Coronary artery (tissue), 2 donors: ENCODE measurements at regions not wholly inside any gene's neighbourhood (a gene's known extent, or its start where the extent isn't known, plus 50 kb on each side); places are given as distances from the start of the nearest gene placed in this dataset.

Experiments
- DNase-seq: peaks from one replicate; pipeline ENCODE4 v3.0.0-alpha.2; 2017; ENCODE audit warnings: low spot score
- H3K27ac ChIP-seq, 2 donors: fragments of 200-600 bp; sonication (generic); one replicate each; pipeline ENCODE4 v1.5.1; 2016 to 2019
- H3K4me3 ChIP-seq: fragments of 200-600 bp; sonication (generic); 2 replicates; pipeline ENCODE4 v1.5.1; 2016; ENCODE audit warnings: mild to moderate bottlenecking, moderate library complexity
- TF ChIP-seq, protein P1 (sequence below): fragments of 200-600 bp; sonication (generic); IDR thresholded peaks from one replicate; pipeline ENCODE4 v1.5.1; 2019; ENCODE audit warnings: antibody characterized with exemption

DNA sequence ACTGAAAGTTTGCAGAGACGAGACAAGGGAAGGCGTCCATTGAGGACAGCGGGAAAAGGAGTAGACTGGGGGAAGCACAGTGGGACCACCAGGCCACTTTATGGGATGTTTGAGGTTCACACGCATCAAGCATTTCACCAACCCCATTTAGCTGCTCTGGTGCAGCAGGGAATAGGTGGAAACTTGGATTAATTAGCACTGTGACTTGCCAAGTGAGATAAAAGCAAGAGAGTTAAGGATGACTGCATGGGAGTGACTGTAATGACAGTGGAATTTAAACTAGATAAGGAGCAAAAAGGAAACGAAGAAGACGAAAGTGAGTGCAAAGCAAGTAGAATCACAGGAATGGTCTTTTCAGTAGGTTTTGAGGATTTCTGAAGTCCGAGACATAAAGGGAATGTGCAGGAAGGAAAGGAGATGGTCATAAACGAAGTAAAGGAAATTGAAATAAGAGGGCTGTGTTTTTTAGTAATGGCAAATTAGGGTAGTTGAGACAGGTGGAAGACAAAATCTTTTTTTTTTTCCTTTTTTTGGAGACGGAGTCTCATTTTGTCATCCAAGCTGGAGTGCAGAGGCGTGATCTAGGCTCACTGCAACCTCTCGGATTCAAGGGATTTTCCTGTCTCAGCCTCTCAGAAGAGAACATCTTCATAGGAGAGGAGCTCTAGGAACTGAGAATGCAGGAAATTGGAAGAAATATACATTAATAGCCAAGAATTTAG, 119.0 kb upstream of the MAP9 start:
- no peak for DNase-seq
- TF ChIP-seq, protein P1, sequence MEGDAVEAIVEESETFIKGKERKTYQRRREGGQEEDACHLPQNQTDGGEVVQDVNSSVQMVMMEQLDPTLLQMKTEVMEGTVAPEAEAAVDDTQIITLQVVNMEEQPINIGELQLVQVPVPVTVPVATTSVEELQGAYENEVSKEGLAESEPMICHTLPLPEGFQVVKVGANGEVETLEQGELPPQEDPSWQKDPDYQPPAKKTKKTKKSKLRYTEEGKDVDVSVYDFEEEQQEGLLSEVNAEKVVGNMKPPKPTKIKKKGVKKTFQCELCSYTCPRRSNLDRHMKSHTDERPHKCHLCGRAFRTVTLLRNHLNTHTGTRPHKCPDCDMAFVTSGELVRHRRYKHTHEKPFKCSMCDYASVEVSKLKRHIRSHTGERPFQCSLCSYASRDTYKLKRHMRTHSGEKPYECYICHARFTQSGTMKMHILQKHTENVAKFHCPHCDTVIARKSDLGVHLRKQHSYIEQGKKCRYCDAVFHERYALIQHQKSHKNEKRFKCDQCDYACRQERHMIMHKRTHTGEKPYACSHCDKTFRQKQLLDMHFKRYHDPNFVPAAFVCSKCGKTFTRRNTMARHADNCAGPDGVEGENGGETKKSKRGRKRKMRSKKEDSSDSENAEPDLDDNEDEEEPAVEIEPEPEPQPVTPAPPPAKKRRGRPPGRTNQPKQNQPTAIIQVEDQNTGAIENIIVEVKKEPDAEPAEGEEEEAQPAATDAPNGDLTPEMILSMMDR, result no peak
- no peak overlapping the region for H3K27ac ChIP-seq
- peak overlapping the region; percentile 23 for H3K4me3 ChIP-seq

DNA sequence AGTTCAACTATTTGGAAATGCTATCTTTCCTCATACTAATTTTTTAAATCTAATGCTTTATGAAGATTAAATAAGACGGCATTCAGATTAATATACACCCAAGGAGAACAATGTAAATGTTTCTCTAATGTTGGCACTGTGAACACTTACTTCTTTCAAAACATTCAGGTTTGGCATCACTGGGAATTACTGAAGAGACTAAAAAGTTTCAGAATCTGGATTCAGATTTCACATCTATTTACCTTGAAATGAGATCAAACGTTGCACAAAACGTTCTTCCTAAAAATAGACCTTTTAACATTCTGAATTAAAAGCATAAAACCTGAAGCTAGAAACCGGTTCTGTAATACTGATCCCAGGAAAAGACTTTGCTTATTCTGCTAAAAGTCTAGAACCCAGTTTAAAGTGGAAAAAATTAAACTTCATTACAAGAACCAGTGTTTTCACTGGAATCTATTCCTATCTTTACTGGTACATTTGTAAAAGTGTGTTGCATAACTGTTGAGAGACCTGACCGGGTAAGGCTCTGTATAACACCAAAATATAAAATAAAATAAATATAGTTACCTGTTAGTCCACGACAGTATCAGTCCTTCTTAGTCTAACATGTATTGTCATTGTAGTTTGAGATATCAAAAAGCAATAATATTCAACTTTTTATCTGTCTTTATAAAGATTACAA, 117.4 kb upstream of the MAP9 start:
- DNase-seq, result no peak
- no peak overlapping the region for H3K4me3 ChIP-seq
- no peak overlapping the region for H3K27ac ChIP-seq
- TF ChIP-seq, protein P1, result no peak

DNA sequence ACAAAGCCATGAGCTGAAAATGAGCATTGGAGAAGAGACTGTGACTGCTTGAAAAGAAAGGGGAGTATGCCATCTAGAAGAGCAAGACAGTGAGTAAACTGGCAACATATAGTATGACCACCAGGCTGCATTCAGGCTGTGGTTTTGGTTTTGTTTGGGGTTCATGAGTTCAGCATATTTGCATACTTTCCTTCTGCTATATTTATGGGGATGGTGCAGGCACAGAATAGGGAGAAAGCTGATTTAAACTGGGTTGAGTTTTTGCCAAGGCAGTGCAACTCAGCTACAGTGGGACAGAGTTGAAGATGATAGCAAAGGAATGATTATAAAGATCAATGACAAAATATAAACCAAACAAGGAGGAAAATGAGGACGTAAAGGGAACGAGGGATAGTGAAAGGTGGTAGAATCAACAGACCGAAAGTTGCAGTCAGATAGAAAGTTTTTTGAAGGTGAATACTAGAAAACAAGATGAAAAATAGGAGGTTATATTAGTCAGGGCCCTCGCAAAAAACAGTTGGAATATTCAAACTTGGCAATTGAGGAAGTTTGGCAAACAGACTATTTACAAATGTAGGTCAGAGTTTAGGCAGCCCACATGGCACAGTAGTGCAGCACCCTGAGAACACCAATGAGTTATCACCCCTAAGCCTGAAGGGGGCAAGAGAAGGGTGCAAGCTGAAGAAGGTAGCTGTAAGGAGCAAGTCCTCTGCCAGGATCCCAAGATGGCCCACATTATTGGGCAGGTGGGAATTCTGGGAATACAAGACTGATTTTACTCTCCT, 114.8 kb upstream of the MAP9 start:
- H3K27ac ChIP-seq, result no peak overlapping the region
- DNase-seq, result no peak
- TF ChIP-seq, protein P1, result no peak
- H3K4me3 ChIP-seq, result no peak overlapping the region

DNA sequence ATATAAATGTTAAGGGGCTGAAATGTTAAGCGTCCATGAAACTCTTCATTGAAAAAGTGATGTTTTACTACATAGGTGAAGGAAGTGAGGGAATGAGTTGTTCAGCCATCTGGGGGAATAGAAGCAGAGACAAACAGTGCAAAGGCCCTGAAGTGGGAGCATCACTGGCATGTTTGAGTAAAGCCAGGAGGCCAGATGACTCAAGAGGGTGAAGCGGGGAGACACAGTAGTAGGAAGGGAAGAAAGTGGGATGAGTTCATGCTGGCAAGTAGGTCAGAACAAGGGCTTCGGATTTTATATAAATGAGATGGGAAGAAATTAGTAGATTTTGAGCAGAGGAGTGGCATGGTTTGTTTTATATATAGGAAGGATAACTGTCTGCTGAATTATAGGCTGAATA, 112.5 kb upstream of the MAP9 start:
- no peak for DNase-seq
- TF ChIP-seq, protein P1, result no peak
- Histone ChIP-seq H3K27ac (no peak overlapping the region), H3K4me3 (no peak overlapping the region)

DNA sequence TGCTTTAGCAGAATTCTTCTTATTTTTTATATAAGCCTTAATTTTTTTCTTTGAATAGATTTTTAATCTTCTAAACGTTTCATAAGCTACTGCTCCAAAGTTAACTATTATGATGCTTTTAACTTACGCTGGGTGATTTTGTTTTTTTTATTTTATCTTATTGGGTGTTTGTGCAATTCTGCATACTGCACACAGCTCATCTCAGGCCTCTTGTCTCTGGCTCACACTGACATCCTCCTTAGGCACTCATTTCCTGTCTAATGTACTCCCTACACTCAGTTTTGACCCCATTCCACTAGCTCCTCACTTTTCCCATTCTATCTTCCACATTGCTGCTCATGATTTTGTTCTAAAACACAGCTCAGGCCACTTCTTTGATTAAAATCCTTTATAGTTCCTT, 111.9 kb upstream of the MAP9 start:
- TF ChIP-seq, protein P1, result no peak
- DNase-seq, result no peak
- no peak overlapping the region for H3K27ac ChIP-seq
- no peak overlapping the region for H3K4me3 ChIP-seq

DNA sequence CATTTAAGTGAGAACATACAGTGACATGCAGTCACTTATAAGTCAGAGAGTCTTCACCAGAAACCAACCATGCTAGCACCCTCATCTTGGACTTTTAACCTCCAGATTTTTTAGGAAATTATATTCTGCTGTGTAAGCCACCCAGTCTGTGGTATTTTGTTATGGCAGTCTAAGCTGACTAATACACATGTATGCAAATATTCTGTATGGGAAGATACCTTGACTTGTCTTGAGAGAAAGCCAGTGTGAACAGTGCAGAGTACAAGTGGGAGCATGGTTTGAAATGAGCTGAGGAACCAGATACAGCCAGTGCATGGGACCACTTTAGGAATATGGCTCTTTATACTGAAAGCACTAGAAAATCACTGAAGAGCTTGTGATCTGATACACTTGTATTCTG, 110.4 kb upstream of the MAP9 start:
- H3K4me3 ChIP-seq, result no peak overlapping the region
- TF ChIP-seq, protein P1, result no peak
- DNase-seq, result no peak
- no peak overlapping the region for H3K27ac ChIP-seq
